MV-4-11 (cell line): ENCODE measurements at regions not wholly inside any gene's neighbourhood (a gene's known extent, or its start where the extent isn't known, plus 50 kb on each side); places are given as distances from the start of the nearest gene placed in this dataset.

Source experiments
- DNase-seq: peaks from one replicate; lab custom pipeline; 2025; lab: John Stamatoyannopoulos, UW

GRCh38 chr18:69109686-69110085 is 291.0 kb upstream of the DOK6 start:
- peak; percentile 6 for DNase-seq

- no peak for DNase-seq
Observed at GRCh38 chr18:69120833-69121232, 279.9 kb upstream of the DOK6 start.

- DNase-seq, result peak; percentile 93
Observed at GRCh38 chr18:69123421-69123820, 277.3 kb upstream of the DOK6 start.

- no peak for DNase-seq
Observed at GRCh38 chr18:69127873-69128500, 272.7 kb upstream of the DOK6 start.

GRCh38 chr18:69128566-69128965 is 272.1 kb upstream of the DOK6 start:
- DNase-seq, result no peak

- DNase-seq, result no peak
Observed at GRCh38 chr18:69128978-69129377, 271.7 kb upstream of the DOK6 start.

- no peak for DNase-seq
Observed at GRCh38 chr18:69138088-69138487, 262.6 kb upstream of the DOK6 start.

- DNase-seq, result no peak
Observed at GRCh38 chr18:69143084-69143483, 257.6 kb upstream of the DOK6 start.

GRCh38 chr18:69152436-69152835 is 248.3 kb upstream of the DOK6 start:
- DNase-seq, result no peak

- DNase-seq, result no peak
Observed at GRCh38 chr18:69157906-69158305, 242.8 kb upstream of the DOK6 start.

GRCh38 chr18:69158944-69159343 is 241.7 kb upstream of the DOK6 start:
- no peak for DNase-seq

- DNase-seq, result no peak
Observed at GRCh38 chr18:69161383-69162028, 239.2 kb upstream of the DOK6 start.

- DNase-seq, result no peak
Observed at GRCh38 chr18:69162649-69163048, 238.0 kb upstream of the DOK6 start.

GRCh38 chr18:69172046-69172445 is 228.6 kb upstream of the DOK6 start:
- no peak for DNase-seq

GRCh38 chr18:69175681-69176080 is 225.0 kb upstream of the DOK6 start:
- DNase-seq, result no peak

GRCh38 chr18:69176741-69177140 is 223.9 kb upstream of the DOK6 start:
- DNase-seq, result no peak

- DNase-seq, result no peak
Observed at GRCh38 chr18:69177702-69178101, 223.0 kb upstream of the DOK6 start.

- no peak for DNase-seq
Observed at GRCh38 chr18:69186162-69186561, 214.5 kb upstream of the DOK6 start.

- DNase-seq, result no peak
Observed at GRCh38 chr18:69196336-69196735, 204.4 kb upstream of the DOK6 start.

GRCh38 chr18:69205925-69206324 is 194.8 kb upstream of the DOK6 start:
- DNase-seq, result no peak

GRCh38 chr18:69208545-69208944 is 192.1 kb upstream of the DOK6 start:
- no peak for DNase-seq

GRCh38 chr18:69209761-69210160 is 190.9 kb upstream of the DOK6 start:
- DNase-seq, result no peak

GRCh38 chr18:69213842-69214241 is 186.8 kb upstream of the DOK6 start:
- DNase-seq, result peak; percentile 48

- no peak for DNase-seq
Observed at GRCh38 chr18:69215161-69215560, 185.5 kb upstream of the DOK6 start.
